Endothelial cell of umbilical vein (primary cell): ENCODE measurements at regions not wholly inside any gene's neighbourhood (a gene's known extent, or its start where the extent isn't known, plus 50 kb on each side); places are given as distances from the start of the nearest gene placed in this dataset.

Experiments
- BruUV-seq: library from RNA; stranded (reverse); fragments of 400-500 nt; replicated peaks from 2 replicates; lab custom pipeline; 2021; lab: Mats Ljungman, UMichigan
- CTCF ChIA-PET: fragments of 300-600, 350-600 bp; sonication (Branson Sonifier 250); formaldehyde crosslinking; loops from one replicate; lab custom pipeline; 2021; ENCODE audit warnings: antibody characterized with exemption, inconsistent platforms; lab: Charles Lee
- POLR2A ChIA-PET: fragments of 300-600, 350-600 bp; sonication (Branson Sonifier 250); formaldehyde crosslinking; loops from one replicate; lab custom pipeline; 2021; ENCODE audit warnings: antibody characterized with exemption, inconsistent platforms; lab: Charles Lee
- DNase-seq: peaks from one replicate; pipeline ENCODE4 v3.0.0-alpha.2; 2011; ENCODE audit warnings: low read depth, low spot score
- FAIRE-seq: peaks from 2 replicates; lab custom pipeline; 2011; peaks lifted over from hg19 to GRCh38; lab: Jason Lieb, UNC
- H2AFZ ChIP-seq: 2 replicates; pipeline ENCODE4 v1.6.0; 2012; ENCODE audit warnings: low read depth, low read length, control low read depth, inconsistent platforms
- H3K27ac ChIP-seq: 2 replicates; pipeline ENCODE4 v1.5.1; 2011; ENCODE audit warnings: low read depth, mild to moderate bottlenecking, control low read depth, low read length, moderate library complexity; ENCODE audit not compliant: insufficient read depth
- H3K27me3 ChIP-seq, 2 experiments: 2 replicates each; pipeline versions ENCODE4 v1.6.0 to v1.6.1; 2011; ENCODE audit warnings: low read length in 2 of 2, mixed read lengths in 1 of 2; ENCODE audit not compliant: control insufficient read depth in 2 of 2, insufficient read depth in 2 of 2
- H3K36me3 ChIP-seq, 2 experiments: 2 replicates in 1 of 2; 3 replicates in 1 of 2; pipeline ENCODE4 v1.5.1; 2011; ENCODE audit warnings: low read length in 2 of 2, mild to moderate bottlenecking in 1 of 2, moderate library complexity in 1 of 2; ENCODE audit not compliant: control insufficient read depth in 2 of 2, insufficient read depth in 2 of 2; ENCODE audit errors: extremely low read depth in 1 of 2
- H3K4me1 ChIP-seq: 3 replicates; pipeline ENCODE4 v1.5.1; 2011; ENCODE audit warnings: mild to moderate bottlenecking, low read length; ENCODE audit not compliant: control insufficient read depth, insufficient read depth; ENCODE audit errors: extremely low read depth
- H3K4me2 ChIP-seq: 2 replicates; pipeline ENCODE4 v1.6.1; 2011; ENCODE audit warnings: low read length, control low read depth, mixed read lengths; ENCODE audit not compliant: insufficient read depth
- H3K4me3 ChIP-seq, 3 experiments: fragments of 200-600 bp in 1 of 3; sonication (generic), shearing (Covaris generic) in 1 of 3; replicated peaks in 1 of 3; 2 replicates each; pipeline ENCODE4 v1.5.1; 2011 to 2016; ENCODE audit warnings: control low read depth in 3 of 3, low read length in 3 of 3, mild to moderate bottlenecking in 2 of 3, inconsistent platforms in 1 of 3, low read depth in 1 of 3, moderate library complexity in 1 of 3; ENCODE audit not compliant: insufficient read depth in 1 of 3
- H3K79me2 ChIP-seq: 2 replicates; pipeline ENCODE4 v1.6.0; 2012; ENCODE audit warnings: low read length, inconsistent platforms; ENCODE audit not compliant: control insufficient read depth, insufficient read depth
- H3K9ac ChIP-seq: replicated peaks from 2 replicates; pipeline ENCODE3; 2011; ENCODE audit warnings: low read length, control low read depth; ENCODE audit not compliant: insufficient read depth; ENCODE audit errors: extremely low read depth
- H3K9me1 ChIP-seq: replicated peaks from 3 replicates; pipeline ENCODE4 v1.6.0; 2011; ENCODE audit warnings: mild to moderate bottlenecking, low read length; ENCODE audit not compliant: control insufficient read depth, insufficient read depth; ENCODE audit errors: extremely low read depth
- H3K9me3 ChIP-seq: replicated peaks from 2 replicates; pipeline ENCODE4 v1.5.1; 2012; ENCODE audit warnings: low read length, inconsistent platforms; ENCODE audit not compliant: control insufficient read depth, insufficient read depth
- H4K20me1 ChIP-seq: replicated peaks from 2 replicates; pipeline ENCODE3; 2011; ENCODE audit warnings: mild to moderate bottlenecking, low read length; ENCODE audit not compliant: control insufficient read depth, insufficient read depth; ENCODE audit errors: extremely low read depth
- CTCF ChIP-seq, 2 donors: IDR thresholded peaks; 1 replicate in 1 of 2; 2 replicates in 1 of 2; pipeline ENCODE4 v1.5.1; 2011; ENCODE audit warnings: low read length in 2 of 2, mild to moderate bottlenecking in 2 of 2, moderate library complexity in 2 of 2, control low read depth in 1 of 2, inconsistent platforms in 1 of 2, low read depth in 1 of 2; ENCODE audit not compliant: insufficient read depth in 1 of 2; ENCODE audit errors: extremely low read depth in 1 of 2
- GATA2 ChIP-seq: IDR thresholded peaks from 2 replicates; pipeline ENCODE4 v1.7.0; 2011; ENCODE audit warnings: low read depth, mild to moderate bottlenecking, moderate library complexity, mixed read lengths, low read length; ENCODE audit not compliant: insufficient read length, insufficient read depth
- MAX ChIP-seq: IDR thresholded peaks from 2 replicates; pipeline ENCODE4 v1.6.1; 2011; ENCODE audit not compliant: insufficient read depth, insufficient read length
- POLR2A ChIP-seq: IDR thresholded peaks from 2 replicates; pipeline ENCODE4 v1.6.1; 2012; ENCODE audit warnings: low read depth, mild to moderate bottlenecking, control low read depth, low read length
- dilution Hi-C: fragments of 300-500 bp; cut with MboI; formaldehyde crosslinking; loops from one replicate; pipeline ENCODE4 v1.15.0; 2019; ENCODE audit warnings: low sequenced_read_pairs; ENCODE audit not compliant: extremely low pct_ligation_motif_present
- intact Hi-C: fragments of 100-400 bp; cut with micrococcal nuclease; formaldehyde crosslinking; loops from one replicate; pipeline ENCODE4 v1.10.0; 2022

- no peak for TF ChIP-seq MAX
- Histone ChIP-seq H3K9ac (no peak overlapping the region), H3K27me3 (no peaks in the 10 kb centered on the region), H2AFZ (no peak overlapping the region), H3K9me3 (no peaks in the 10 kb centered on the region), H4K20me1 (no peaks in the 10 kb centered on the region), H3K4me1 (peaks cover 13% of the 10 kb centered on the region), H3K9me1 (no peaks in the 10 kb centered on the region), H3K4me3 (no peak overlapping the region), H3K4me2 (no peak overlapping the region), H3K79me2 (no peaks in the 10 kb centered on the region), H3K27ac (no peak overlapping the region), H3K36me3 (no peaks in the 10 kb centered on the region)
- dilution Hi-C loops (no loop called here), intact Hi-C loops (no loop called here)
- no TSS peak for BruUV-seq
- no peak for DNase-seq
- CTCF ChIA-PET = interaction anchor here (0.6 kb wide), 1 partner anchor 178 kb away, joined by 4 read pairs; no protein-coding TSS in a partner anchor
- no peak for FAIRE-seq
- POLR2A ChIA-PET = no interaction called here
Observed at GRCh38 chrX:40936827-40937226, 148.4 kb upstream of the USP9X start.

DNA sequence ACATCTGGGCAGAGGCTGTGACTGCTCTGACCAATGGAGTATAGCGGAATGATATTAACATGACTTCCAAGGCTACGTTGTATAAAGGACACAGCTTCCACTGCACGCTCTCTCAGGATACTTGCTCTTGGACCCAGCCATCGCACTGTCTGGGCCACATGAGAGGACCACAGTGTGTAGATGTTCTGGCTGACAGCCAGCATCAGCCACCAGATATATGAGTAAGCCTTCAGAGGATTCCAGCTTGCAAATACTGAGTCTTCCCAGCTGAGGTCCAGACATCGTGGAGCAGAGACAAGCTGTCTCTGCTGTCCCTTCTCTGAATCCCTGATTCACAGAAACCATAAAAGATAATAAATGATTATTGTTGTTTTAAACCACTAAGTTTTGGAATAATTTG, 146.8 kb upstream of the USP9X start:
- Histone ChIP-seq H2AFZ (no peak overlapping the region), H3K4me3 (no peak overlapping the region), H4K20me1 (no peaks in the 10 kb centered on the region), H3K9me3 (no peaks in the 10 kb centered on the region), H3K27me3 (no peaks in the 10 kb centered on the region), H3K4me2 (no peak overlapping the region), H3K9me1 (no peaks in the 10 kb centered on the region), H3K4me1 (peaks cover 7% of the 10 kb centered on the region), H3K9ac (no peak overlapping the region), H3K27ac (no peak overlapping the region), H3K36me3 (no peaks in the 10 kb centered on the region), H3K79me2 (no peaks in the 10 kb centered on the region)
- dilution Hi-C loops (no loop called here), intact Hi-C loops (no loop called here)
- DNase-seq = no peak
- ChIA-PET CTCF (interaction anchor here (2.0 kb wide), 1 partner anchor 177 kb away, joined by 6 read pairs; no protein-coding TSS in a partner anchor), POLR2A (no interaction called here)
- TF ChIP-seq GATA2 (no peak), MAX (no peak), CTCF (IDR thresholded peaks at IDR 0.05; ENCODE audit: extremely low read depth in 1 of 2, insufficient read depth in 1 of 2, low read depth in 1 of 2, low read length in 2 of 2) (no peak), POLR2A (no peak)
- BruUV-seq = no TSS peak
- FAIRE-seq = no peak
